Breast epithelium (tissue), 3 donors: ENCODE measurements at regions not wholly inside any gene's neighbourhood (a gene's known extent, or its start where the extent isn't known, plus 50 kb on each side); places are given as distances from the start of the nearest gene placed in this dataset.

Experiments
- CTCF ChIP-seq, 3 donors: fragments of 450-650 bp; IDR thresholded peaks; one replicate each; pipeline ENCODE4 v1.5.1; 2016 to 2017; ENCODE audit warnings: antibody characterized with exemption in 3 of 3, mild to moderate bottlenecking in 3 of 3, moderate library complexity in 3 of 3
- POLR2AphosphoS5 ChIP-seq, 3 donors: sonication (generic); formaldehyde crosslinking; IDR thresholded peaks; one replicate each; pipeline ENCODE4 v1.6.1; 2017; ENCODE audit warnings: antibody characterized with exemption in 3 of 3

- TF ChIP-seq CTCF (IDR thresholded peaks at IDR 0.05) (no peak), POLR2AphosphoS5 (IDR thresholded peaks at IDR 0.05) (no peak)
Measured at GRCh38 chr3:156604642-156605144, 49.8 kb upstream of the SSR3 start.
